CD4-positive, alpha-beta T cell treated with Interferon alpha-2 for 1 hour (primary cell): ENCODE measurements at regions not wholly inside any gene's neighbourhood (a gene's known extent, or its start where the extent isn't known, plus 50 kb on each side); places are given as distances from the start of the nearest gene placed in this dataset.
A peak's percentile ranks its signal among the peaks of the same experiment; 100 is the strongest.
"Not testable (repeated sequence)": the region's sequence is repeated elsewhere in the genome, so short reads cannot be mapped to it uniquely, and the experiment has no call there.

Experiments used
- DNase-seq, 2 donors: peaks; one replicate each; pipeline ENCODE4 v3.0.0-alpha.2; 2020 to 2022

DNA sequence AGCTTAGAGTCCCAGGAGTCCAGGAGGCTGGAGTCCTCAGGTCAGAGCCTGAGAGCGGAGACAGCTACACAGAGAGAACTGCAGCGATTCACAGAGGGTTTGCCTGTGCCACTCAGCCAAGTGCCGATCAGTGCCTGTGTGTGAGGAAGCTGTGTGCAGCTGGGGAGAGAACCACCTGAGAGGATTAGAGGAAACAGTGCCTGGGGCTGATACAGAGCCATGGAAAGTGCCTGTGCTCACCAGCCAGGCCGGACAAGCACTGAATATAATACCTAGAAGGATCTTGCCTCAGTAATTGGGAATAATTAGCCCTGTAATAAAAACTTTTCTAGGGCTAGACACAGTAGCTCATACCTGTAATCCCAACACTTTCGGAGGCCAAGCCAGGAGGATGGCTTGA, 134.7 kb downstream of the ARHGAP11B start:
- not testable (repeated sequence) for DNase-seq

DNA sequence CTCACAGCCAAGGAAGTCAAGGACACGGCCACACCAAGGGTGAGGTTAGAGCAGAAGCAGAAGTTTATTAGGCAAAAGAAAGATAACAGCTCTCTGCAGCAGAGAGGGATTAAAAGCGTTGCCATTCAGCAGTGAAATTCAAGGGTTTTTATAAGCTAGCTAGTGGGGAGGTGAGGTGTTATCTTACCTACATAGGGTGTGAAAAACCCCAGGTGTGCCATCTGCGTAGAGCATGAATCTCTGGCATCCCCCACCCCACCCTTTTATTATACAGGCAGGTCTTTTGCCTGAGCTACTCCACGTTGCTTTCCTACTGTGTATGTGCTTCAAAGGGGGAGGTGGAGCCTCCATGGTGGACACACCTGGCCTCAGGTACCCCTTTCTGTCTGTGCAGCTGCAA, 135.4 kb downstream of the ARHGAP11B start:
- not testable (repeated sequence) for DNase-seq

DNA sequence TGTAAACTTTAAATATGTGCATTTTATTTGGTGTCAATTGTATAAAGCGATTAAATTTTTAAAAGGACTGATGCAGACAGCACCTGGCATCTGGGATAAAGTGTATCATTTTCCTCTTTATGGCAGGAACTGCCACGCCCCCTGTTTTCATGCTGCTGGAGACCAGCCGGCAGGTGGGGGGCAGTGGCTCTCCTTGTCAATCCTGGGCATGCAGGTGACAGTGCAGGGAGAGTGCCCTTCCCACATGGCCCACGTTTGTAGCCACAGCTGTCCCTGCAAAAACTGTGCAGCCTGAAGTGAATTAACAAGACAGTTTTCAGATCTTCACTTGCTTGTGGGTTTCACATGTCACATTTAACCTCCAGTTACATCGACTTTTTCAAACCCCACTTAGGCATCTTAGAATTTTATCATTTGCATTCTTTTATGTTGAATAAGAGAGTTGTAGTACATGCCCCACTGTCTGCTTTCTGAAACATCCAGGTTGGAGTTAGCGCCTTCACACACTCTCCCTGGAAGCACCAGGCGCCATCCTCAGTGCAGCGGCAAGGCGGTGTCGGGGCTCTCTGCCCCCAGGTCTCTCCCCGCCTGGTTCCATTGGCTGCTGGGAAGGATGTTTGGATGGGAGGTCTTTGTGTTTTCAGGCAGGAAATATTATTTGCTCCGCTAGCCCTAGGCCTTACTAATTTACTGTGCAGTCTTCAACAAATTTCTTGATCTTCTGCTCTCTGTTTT, 134.2 kb upstream of the FAN1 start:
- DNase-seq, result not testable (repeated sequence)

DNA sequence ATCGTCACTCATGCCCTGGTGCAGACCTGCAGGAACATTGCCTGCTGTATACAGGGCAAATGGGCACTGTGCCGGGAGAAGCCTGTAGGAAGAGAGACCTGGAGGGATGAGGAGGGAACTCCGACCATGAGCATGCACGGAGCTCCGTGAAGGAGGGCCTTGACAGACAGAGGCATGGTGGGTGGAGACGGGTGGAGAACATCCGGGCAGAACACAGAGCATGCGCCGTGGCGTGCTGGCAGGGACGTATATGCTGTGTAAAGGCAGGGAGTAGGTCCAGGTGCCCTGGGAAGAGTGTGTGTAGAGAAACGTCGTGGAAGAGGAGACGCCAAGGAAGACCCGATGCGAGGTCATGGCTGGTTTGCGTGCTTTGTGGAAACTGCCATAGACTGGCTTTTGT, 133.0 kb upstream of the FAN1 start:
- DNase-seq, result no peak

DNA sequence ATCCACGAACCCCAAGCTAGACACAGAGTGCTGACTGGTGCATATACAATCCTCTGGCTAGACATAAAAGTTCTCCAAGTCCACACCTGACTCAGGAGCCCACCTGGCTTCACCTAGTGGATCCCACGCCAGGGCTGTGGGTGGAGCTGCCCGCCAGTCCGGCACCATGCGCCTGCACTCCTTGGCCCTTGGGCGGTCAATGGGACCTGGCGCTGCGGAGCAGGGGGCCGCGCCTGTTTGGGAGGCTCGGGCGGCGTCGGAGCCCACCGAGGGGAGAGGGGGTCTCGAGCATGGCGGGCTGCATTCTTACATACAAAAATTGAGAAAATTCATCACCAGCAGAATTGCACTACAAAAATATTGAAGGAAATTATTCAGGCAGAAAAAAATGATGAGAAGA, 120.7 kb upstream of the FAN1 start:
- DNase-seq, result no peak

DNA sequence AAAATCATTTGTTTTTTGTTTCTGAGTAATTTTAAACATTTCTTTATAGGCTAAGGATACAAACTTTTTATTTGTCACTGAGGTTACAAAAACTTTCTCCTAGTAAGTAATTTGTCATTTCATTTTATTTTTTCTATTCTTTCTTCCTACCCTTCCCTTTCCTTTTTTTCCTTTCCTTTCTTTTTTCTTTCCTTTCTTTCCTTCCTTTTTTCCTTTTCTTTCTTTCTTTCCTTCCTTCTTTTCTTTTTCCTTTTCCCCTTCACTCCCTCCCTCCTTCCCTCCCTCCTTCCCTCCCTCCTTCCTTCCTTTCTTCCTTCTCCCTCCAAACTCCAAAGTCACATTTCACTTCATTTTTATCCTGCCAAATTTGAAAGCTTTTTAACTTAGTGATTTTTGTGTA, 115.1 kb upstream of the FAN1 start:
- DNase-seq, result no peak

DNA sequence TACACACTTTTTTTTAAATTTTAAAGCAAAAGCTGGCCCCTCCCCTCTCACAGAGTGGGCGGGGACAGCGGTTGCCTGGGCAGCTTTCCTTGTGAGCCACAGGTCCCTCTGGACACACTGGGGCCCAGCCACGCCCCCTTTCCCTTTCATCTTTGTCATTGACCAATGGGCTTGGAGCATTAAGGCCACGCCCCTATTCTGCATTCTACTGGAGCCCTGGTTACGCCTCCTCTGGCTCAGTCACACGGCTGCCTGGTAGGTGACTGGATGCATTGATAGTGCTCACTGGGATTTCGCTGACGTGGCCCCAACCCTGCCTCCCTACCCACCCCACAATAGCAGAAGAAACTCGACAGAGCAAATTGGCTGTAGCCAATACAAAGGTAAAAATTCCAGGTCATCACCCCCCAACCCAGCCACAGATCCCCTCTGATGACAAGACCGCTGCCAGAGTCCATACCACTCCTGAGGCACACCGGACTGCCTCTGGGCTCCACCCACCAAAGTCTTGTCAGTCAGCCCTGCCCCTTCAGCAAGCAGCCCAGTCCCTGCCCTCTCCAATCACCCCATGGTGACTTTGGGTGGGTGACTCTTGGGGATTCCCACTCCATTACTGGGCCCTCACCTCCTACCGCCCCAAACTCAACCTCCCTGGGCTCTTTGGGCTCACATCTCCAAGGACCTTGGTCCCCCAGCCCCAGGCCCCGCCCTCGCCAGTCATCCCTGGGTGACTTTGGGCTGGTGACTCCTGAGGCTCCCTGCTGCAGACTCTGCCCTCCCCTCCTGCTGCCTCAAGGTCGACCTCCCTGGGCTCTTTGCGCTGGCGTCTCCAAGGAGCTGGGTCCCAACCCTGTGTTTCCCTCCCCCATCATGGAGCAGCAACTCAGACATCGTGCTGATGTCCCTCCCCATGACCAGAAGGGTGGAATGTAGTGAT, 112.2 kb upstream of the FAN1 start:
- DNase-seq, result no peak

DNA sequence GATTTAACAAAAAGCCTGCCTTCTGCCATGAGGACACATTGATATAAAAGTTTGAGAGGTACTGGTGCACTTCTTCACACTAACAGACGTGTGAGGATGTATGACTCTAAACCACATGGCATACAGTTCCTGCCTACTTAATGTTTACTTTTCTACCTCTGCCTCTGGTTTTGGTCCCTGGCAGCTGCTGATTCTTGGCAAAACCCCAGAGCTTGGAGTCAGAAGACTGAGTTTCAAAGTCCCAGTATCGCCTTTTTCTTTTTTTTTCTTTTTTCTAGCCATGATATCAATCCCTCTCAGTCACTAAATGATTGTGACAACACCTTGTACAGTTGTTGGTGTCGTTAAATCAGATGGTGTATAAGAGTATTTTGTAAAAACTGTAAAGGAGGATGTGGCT, 110.9 kb upstream of the FAN1 start:
- not testable (repeated sequence) for DNase-seq

DNA sequence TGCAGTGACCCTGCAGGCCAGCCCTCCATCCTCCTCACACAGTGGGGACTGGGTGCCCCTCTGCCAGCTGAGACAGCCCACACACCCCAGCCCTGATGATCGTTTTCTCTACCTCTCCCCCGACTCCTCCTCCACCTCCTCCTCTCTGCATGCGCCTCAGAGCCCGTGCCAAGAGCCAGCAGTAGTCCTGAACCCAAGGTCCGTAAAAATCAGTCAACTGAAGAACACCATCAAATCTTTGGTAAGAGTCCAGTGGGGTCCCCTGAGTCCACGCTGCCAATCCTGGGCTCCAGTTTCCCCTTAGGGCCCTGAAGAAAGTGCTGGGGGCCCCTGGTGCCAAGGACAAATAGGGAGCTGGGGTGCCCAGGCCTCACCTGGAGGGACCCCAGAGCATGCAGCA, 109.3 kb upstream of the FAN1 start:
- no peak for DNase-seq

DNA sequence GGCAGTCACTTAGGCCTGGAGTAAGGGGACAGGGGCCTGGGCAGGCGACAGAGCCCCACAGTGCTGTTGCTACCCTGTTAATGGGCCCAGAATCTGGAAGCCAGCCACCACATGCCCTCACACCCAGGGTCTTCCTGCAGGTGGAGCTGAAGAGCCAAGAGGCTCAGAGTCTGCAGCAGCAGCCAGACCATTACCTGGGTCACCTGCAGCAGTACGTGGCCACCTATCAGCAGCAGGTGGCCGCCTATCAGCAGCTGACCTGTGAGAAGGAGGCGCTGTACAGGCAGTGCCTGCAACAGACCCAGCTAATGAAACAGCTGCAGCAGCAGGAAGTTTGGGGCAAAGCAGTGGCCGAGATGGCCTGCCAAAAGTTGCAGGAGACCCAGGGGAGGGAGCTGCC, 104.2 kb upstream of the FAN1 start:
- peak in 1 of 2 donors; percentile 15 for DNase-seq

DNA sequence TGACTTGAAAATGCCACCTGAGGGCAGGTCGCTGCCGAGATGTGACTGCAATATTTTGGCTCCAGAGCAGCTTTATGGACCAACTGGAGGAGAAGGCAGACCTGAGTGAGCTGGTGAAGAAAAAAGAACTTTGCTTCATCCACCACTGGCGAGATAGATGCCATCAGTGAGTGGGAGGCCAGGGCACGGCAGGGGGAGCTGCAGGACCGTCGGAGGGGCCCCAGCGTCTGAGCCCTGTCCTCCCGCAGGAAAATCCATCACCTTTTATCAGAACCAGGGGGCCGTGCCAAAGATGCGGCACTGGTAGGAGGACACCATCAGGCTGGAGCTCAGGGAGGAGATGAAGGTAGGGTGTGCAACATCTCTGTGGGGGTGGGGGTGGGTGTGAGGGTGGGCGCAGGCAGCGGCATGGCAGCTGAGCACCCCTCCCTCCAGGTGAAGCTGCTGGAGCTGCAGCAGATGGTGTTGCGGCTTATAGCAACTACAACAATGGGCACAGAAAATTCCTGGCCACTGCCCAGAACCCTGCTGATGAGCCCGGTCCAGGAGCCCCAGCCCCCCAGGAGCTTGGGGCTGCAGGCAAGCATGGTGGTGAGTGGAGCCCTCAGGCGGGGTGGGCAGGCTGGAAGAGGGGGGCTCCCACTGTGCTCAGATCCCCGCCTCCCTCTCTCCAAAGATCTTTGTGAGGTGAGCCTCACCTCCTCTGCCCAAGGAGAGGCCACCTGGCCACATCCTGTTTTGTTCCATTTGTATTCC, 102.4 kb upstream of the FAN1 start:
- not testable (repeated sequence) for DNase-seq

DNA sequence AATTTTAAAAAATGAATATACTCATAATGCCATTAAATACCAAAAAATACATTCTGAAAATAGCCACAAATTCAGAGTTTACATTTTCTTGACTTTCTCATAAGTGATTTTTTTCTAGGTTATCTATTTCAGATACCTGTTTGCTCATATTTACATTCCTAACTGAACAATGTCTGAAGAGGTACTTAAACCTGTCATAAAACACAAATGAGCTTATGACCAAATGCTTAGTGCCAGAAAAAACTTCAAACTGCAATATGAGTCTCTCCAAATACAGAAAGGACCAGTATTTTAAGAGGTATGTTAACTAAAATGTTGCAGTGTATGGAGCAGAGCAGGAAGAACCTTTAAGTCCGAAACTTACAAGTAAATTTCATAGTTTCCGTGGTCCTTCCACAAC, 101.7 kb upstream of the FAN1 start:
- DNase-seq, result not testable (repeated sequence)

DNA sequence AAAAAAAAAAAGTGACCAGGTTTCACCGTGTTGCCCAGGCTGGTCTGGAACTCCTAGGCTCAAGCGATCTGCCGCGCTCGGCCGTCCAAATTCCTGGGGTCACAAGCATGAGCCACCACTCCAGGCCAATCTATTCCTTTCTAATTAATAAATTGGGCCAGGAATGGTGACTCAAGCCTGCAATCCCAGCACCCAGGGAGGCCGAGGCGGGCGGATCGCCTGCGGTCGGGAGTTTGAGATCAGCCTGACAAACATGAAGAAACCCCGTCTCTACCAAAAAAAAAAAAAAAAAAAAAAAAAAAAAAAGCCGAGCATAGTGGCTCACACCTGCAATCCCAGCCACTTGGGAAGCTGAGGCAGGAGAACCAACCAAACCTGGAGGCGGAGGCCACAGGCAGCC, 100.0 kb upstream of the FAN1 start:
- DNase-seq, result not testable (repeated sequence)

DNA sequence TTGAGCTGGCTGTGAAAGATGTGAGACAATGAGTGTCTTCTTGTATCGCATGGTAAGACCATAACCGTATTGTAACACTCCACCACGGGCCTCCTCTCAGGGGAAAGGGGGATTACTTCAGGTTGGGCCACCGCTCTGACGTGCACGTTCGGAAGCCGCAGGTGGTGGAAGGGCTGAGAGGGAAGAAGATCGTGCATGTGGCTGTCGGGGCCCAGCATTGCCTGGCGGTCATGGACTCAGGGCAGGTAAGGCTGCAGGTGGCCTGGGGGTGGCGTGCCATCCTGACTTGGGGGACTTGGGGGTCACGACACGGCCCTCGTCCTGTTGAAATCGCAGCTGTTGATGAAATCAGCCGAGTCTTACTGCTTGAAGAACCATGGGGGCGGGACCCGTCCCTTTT, 87.3 kb upstream of the FAN1 start:
- DNase-seq, result no peak

DNA sequence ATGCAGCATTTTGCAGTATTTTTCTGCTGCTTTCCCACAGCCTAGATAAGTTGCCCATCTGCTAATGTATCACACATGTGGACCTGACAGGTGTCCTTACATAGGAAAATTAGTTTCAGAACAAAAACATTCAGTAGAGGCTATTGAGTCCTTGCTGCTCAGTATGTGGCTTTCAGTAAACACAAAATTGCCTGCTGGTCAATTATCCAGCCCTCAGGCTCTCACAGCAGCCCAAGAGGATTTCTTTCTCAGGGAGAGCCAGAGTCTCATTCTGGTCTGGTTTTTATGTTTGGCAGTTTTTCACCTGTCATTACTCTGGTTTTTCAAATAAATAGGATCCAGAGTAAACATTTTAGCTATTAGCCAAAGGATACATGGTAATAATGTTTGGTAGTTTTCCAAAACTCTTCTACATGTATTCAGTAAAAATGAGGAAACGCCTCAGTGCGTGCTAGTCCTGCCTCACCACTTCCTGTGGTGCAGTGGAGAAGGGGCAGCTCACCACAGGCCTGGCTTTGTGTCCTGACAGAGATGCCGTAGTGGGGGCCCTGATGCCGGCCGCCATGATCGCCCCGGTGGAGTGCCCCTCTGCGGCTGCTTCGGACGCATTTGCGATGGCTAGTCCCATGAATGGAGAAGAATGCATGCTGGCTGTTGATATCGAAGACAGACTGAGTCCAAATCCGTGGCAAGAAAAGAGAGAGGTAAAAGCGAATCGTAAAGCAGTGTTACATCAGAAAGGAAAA, 80.5 kb upstream of the FAN1 start:
- peak in 1 of 2 donors; percentile 69 for DNase-seq

DNA sequence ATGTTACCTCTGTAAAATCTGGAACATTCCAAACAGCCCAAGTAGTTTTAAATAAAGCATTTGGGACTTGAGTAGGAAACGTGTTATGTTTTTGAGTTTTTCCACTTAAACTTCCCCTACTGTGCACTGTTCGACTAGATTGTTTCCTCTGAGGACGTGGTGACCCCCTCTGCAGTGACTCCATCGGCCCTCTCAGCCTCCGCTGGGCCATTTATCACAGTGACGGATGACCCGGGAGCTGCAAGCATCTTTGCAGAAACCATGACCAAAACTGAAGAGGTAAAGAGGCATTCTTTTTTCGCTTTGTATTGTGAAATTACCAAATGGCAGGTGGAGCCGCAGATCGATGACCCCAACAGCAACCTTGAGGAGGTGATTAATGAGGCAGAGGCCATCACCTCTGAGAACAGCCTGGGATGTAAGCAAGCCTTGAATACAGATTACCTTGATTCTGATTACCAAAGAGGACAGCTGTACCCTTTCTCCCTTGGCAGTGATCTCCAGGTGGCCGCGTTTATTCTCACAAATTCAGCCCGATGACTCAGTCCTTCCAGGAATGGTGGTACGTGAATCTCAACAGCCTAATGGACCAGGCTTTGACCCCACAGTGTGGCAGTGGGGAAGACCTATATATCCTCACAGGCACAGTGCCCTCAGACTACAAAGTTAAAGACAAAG, 79.1 kb upstream of the FAN1 start:
- no peak for DNase-seq

DNA sequence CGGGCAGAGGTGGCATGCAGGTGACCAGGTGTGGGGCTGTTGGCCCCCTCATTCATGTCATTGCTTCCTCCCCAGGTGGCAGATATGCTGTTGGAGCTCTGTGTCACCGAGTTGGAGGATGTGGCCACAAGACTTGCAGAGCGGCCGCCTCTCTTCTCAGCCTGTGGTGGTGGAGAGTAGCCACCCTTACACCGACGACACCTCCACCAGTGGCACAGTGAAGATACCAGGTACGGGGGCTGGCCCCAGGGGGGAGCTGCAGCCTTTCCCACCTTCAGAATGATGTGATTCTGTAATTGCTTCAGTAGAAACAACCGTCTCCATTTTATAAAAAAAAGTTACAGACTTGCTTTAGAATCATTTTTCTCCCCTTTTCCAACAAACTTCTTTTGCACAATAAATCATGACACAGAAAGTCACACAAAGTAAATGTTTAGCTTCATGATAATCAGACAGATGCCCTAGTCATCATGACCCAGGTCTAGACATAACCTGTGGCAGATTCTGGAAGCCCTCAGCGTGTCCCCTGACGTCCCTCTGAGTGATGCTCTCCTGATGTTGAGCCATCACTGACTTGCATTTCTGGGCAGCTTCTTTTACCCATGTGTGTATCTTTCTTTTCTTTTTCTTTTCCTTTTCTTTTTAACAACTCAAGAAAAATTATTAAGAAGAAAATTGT, 76.0 kb upstream of the FAN1 start:
- no peak for DNase-seq

DNA sequence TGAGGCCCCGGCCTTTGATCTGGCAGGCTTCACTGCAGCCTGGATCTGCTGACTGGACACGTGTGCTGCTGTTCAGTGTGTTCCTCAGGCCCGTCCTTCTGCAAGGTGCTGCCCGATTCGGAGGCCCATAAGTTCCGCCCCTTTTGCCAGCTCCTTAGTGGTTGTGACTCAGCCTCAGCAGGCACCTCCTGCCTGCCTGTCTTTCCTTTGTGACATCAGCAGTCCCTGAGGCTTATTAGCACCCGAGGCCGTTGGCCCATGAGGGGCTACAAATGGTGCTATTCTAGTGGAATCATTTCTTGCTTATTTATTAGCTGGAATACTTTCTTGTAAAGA, 75.4 kb upstream of the FAN1 start:
- not testable (repeated sequence) for DNase-seq

DNA sequence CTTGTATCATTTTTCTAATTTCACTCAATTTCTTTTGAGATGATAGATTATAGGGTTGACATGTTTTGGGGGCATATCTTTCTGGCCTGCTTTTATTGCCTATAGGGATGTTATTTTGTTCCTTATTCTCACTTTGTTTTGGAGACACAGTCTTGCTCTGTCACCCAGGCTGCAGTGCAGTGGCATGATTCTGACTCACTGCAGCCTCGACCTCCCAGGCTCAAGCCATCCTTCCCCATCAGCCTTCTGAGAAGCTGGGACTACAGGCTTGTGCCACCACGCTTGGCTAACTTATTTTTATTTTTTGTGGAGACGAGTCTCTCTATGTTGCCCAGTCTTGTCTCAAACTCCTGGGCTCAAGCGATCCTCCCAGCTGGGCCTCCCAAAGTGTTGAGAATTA, 72.8 kb upstream of the FAN1 start:
- DNase-seq, result no peak

DNA sequence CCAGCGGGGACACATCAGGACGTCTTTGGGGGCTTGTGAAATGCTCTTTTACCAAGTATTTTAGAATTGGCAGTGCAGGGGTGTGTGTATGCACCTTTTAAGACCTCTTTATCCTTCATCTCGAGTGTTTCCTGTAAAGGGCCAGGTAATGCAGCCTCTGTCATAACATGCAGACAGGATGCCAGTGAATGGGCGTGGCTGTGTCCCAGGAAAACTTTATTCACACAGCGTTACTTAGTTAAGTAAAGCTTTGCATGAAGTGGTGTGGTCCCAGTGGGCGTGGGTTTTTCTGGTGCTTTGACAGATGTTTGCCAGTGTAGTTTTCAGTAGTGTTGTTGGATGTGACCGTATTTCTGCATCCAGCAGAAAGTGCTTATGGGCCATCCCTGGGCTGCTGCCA, 70.3 kb upstream of the FAN1 start:
- peak; percentile 15 to 26 for DNase-seq

DNA sequence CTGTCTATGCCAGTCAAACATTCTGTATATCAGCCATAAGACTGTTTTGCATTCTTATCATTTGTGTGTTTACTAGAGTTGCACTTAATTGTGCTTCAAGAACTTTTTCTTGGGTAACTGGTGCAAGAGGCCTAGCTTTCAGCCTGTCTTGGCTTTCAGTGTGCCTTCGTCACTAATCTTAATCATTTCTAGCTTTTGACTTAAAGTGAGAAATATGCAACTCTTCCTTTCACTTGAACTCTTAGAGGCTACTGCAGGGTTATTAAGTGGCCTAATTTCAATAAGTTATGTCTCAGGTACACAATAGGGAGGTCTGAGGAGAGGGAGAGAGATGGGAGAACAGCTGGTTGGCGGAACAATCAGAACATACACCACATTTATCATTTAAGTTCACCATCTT, 62.1 kb upstream of the FAN1 start:
- DNase-seq, result not testable (repeated sequence)
